IPS DF 6.9 (cell line): ENCODE measurements at regions not wholly inside any gene's neighbourhood (a gene's known extent, or its start where the extent isn't known, plus 50 kb on each side); places are given as distances from the start of the nearest gene placed in this dataset.
"Not testable (repeated sequence)": the region's sequence is repeated elsewhere in the genome, so short reads cannot be mapped to it uniquely, and the experiment has no call there.

ENCODE experiments used
- DNase-seq: peaks from one replicate; pipeline ENCODE4 v3.0.0-alpha.2; 2013; ENCODE audit warnings: low read depth, low spot score
- H3K27ac ChIP-seq: one replicate; pipeline ENCODE4 v1.5.1; 2013; ENCODE audit warnings: low read length, control low read depth
- H3K27me3 ChIP-seq: 2 replicates; pipeline ENCODE4 v1.6.1; 2013; ENCODE audit warnings: mild to moderate bottlenecking, low read length; ENCODE audit not compliant: control insufficient read depth, insufficient read depth
- H3K36me3 ChIP-seq: 2 replicates; pipeline ENCODE4 v1.6.1; 2013; ENCODE audit warnings: low read length; ENCODE audit not compliant: control insufficient read depth, insufficient read depth
- H3K4me1 ChIP-seq: 2 replicates; pipeline ENCODE4 v1.6.1; 2013; ENCODE audit warnings: low read length; ENCODE audit not compliant: control insufficient read depth, insufficient read depth
- H3K4me3 ChIP-seq: 2 replicates; pipeline ENCODE4 v1.5.1; 2013; ENCODE audit warnings: mild to moderate bottlenecking, low read length
- H3K9me3 ChIP-seq: 2 replicates; pipeline ENCODE4 v1.6.1; 2013; ENCODE audit warnings: low read length, inconsistent platforms; ENCODE audit not compliant: control insufficient read depth, insufficient read depth
- WGBS: extraction: QIAGEN DNeasy Blood & Tissue Kit; methylation state at CpG from one replicate; pipeline ENCODE4 v1.1.7; 2013; ENCODE audit warnings: mixed read lengths, missing lambda C conversion rate; ENCODE audit not compliant: insufficient read length, insufficient coverage; 5-methylcytosine and 5-hydroxymethylcytosine counted together

DNA sequence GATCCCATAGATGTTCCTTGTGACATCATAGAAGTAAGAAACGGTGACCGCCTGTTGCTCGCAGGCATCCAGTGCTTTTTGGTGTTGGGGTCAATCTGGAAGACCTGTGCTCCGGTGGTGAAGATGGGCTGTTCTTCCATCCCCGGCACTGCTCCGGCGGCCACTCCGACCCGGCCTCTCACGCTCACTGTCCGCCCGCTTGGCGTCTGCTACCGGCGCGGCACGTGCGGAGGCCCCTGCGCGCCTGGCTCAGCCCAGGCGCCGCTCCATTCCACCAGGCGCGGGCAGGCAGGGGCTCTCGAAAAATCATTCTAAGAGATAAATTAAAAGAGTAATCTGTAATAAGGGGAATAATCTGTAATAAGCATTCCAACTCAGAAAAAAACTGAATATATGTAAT, 934.5 kb downstream of the TMEM121 start:
- Histone ChIP-seq H3K4me1 (no peaks in the 10 kb centered on the region), H3K9me3 (no peaks in the 10 kb centered on the region; the same call in 1 of the 2 replicates), H3K27ac (no peak overlapping the region), H3K36me3 (no peaks in the 10 kb centered on the region), H3K27me3 (no peaks in the 10 kb centered on the region), H3K4me3 (no peak overlapping the region)
- no peak for DNase-seq
- no CpG with 5 or more reads among the region's 25 CpGs for WGBS

DNA sequence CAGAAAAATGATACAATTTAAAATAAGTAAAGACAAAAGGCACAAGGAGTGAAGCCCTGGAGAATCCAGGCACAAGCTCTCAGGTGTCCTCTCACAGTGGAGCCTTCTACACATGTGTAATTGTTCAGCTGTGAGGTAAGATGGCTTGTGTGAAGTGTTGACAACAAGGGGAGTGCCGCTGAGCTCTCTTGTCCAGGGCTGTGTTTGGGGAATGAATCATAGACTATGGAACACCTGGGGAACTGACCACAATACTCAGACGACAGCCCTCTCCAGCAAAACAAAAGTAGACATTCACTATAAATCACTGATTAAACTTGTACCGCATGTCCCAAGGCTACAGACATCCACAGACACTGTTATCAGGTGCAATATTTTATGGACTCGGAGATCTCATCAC, 940.1 kb downstream of the TMEM121 start:
- not testable (repeated sequence) for H3K27ac ChIP-seq, DNase-seq, H3K27me3 ChIP-seq, H3K36me3 ChIP-seq, H3K4me3 ChIP-seq, H3K9me3 ChIP-seq, H3K4me1 ChIP-seq
- no CpG with 5 or more reads among the region's 4 CpGs for WGBS

DNA sequence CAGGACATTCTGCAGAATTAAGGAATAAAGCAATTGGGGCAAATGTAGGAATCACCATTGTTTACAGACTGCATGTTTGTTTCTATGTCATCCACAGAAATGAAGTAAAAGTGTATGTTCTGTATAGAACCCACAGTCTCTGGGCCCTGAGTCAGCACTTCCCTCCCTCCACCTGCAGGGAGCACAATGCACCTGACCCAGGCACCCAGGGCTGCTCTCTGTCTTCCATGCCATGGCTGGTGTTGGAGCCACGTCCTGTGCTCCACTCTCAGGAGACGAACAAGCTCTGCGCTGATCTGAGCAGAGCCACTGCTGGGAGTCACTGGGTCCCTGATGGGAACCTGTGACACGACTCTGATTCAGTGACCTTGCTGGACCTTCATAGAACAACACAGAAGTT, 942.5 kb downstream of the TMEM121 start:
- not testable (repeated sequence) for H3K36me3 ChIP-seq, H3K4me3 ChIP-seq, H3K27ac ChIP-seq, H3K4me1 ChIP-seq, H3K27me3 ChIP-seq, H3K9me3 ChIP-seq, DNase-seq
- WGBS, result no CpG with 5 or more reads among the region's 4 CpGs

DNA sequence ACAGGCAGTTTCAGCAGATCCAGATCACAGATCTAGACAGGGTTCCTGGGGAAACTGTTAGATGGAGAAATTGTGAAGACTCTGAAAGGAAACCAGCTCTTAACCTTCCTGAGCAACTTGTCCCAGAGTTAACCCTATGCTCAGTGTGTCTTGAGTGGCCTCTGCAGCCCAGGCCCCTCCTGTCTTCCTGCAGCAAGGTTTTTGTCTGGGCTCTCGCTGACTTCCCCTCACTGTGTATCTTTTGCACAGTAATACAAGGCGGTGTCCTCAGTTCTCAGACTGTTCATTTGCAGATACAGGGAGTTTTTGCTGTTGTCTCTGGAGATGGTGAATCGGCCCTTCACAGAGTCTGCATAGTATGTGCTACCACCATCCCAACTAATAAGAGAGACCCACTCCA, 943.6 kb downstream of the TMEM121 start:
- H3K4me3 ChIP-seq, H3K27ac ChIP-seq, H3K27me3 ChIP-seq, H3K9me3 ChIP-seq, H3K36me3 ChIP-seq, DNase-seq, H3K4me1 ChIP-seq: not testable (repeated sequence)
- WGBS, result no CpG with 5 or more reads among the region's 3 CpGs

DNA sequence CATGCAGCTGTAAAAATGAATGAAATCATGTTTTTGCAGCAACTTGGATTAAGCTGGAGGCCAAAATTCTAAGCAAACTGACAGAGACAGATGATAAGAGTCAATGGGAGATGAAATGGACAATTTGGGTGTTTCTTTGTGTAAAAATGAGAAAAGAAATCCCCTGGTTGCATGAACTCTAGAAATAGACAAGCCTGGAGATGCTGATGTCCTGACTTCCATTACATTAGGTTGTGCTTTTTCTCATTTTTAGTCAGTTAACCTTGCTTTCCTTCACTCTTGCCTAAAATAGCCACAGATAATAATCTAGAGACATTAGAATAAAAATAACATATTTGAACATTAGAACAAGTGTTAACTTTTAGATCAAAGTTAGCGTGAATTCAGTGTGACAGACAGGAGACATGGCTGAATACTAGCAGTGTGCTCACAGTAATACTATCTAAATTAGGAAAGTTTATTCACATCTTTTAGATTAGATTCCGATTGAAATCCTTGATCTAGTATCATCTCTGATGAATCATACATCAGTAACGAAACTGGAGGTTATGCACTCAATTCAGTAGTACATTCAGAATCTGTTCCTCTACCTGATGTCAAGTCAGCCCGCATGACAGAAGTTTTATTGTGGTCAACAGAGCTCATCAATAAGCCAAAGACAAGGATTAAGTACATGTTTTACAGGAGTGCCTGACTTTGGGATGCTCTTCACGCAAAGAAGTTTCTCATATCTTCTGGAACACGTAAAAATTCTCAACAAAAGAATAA, 948.1 kb downstream of the TMEM121 start:
- not testable (repeated sequence) for H3K4me3 ChIP-seq, H3K9me3 ChIP-seq, H3K36me3 ChIP-seq, H3K4me1 ChIP-seq, H3K27ac ChIP-seq, DNase-seq, H3K27me3 ChIP-seq
- no CpG with 5 or more reads among the region's 6 CpGs for WGBS

DNA sequence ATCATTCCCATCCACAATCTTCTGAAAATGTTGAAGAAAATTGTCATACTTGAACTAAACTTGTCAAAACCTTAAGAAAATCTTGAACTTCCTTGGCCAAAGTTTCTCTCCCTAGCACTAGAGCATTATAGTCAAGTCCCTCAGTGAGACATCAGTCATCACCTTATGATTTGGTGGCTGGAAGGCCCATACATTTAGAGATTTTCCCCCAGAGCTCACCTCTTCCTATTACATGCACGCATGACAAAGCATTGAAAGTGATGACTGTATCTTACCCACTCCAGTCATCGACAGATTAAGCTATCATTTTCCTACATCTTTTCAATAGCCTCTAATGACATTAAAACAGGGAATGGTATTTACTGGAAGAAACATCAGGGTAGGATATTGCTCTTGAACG, 948.8 kb downstream of the TMEM121 start:
- H3K4me1 ChIP-seq, H3K36me3 ChIP-seq, H3K27me3 ChIP-seq, H3K9me3 ChIP-seq, H3K27ac ChIP-seq, DNase-seq, H3K4me3 ChIP-seq: not testable (repeated sequence)
- WGBS, result no CpG with 5 or more reads among the region's 3 CpGs

DNA sequence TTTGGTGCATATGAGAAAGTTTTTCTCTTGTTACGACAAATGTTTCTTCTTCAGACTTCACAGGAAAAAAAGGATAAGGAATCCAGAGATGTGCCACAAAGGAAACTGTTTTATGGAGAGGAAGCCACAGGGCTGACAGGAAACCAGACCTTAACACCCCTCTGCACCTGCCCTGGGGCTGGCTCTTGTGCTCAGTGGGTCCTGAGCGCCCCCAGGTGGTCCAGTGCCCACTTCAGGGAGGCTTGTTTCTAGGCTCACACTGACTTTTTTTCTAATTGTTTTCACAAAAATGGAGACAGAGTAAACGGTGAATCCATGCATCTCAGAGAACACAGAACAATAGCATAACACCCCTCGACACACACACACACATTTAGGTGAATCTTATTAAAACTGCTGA, 951.2 kb downstream of the TMEM121 start:
- H3K27ac ChIP-seq, H3K4me3 ChIP-seq, H3K9me3 ChIP-seq, DNase-seq, H3K36me3 ChIP-seq, H3K4me1 ChIP-seq, H3K27me3 ChIP-seq: not testable (repeated sequence)
- WGBS, result no CpG with 5 or more reads among the region's 4 CpGs

DNA sequence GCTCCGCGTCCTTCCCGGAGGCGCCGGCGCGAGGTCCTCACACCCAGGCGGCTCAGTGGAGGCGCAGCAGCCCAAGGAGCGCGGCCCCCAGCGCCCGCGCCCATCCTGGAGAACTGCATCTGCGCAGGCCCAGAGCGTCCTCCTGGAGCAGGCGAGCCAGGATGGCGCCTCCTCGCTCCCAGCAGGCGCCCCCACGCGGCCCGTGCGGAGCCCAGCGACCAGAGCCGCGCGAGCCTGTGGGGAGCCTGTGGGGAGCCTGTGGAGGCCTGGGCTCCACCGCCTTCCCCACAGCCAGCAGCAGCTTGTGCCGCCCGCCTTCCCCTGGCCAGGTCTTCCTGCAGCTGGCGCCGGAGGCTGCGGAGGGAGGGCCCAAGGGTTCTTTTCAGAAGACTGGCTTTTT, 953.9 kb downstream of the TMEM121 start:
- H3K4me3 ChIP-seq, H3K27ac ChIP-seq, H3K27me3 ChIP-seq, DNase-seq, H3K4me1 ChIP-seq, H3K36me3 ChIP-seq, H3K9me3 ChIP-seq: not testable (repeated sequence)
- WGBS, result no CpG with 5 or more reads among the region's 34 CpGs

DNA sequence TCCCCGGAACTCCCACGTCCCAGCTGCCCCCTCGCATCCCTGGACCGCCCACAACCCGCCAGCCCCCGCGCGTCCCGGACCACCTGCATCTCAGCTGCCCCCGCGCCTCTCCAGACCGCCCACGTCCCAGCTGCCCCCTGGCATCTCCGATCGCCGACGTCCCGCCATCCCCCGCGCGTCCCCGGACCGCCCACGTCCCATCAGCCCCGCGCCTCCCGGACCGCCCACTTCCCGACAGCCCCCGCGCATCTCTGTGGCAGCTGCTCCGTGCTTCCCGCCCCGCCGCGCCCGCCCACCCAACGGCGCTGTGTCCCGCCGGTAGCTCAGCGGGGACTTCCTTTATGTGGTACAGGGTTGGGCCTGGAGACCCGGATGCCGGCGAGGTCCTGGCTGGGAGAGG, 955.8 kb downstream of the TMEM121 start:
- not testable (repeated sequence) for H3K4me1 ChIP-seq

DNA sequence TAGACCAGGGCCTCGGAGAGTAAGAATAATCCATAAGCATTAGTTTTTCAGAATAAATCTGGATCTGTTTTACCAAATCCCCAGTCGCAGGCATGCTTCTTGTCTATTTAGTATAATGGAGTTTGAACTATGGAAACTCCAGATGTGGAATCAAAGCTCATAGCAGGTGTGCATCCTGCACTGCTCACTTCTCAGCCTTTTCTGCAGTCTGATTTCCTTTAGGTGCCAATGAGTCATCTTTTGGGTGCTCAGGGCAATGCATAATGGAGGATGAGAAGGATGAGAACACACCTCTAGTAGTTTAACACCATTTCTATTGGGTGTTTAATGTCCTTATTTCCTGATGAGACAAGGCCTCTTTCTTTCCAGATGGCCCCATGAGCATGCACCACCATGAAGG, 961.2 kb downstream of the TMEM121 start:
- H3K9me3 ChIP-seq, result peaks cover 16% of the 10 kb centered on the region
- H3K4me1 ChIP-seq, result no peaks in the 10 kb centered on the region
- no peak overlapping the region for H3K27ac ChIP-seq
- H3K4me3 ChIP-seq, result no peak overlapping the region
- no peaks in the 10 kb centered on the region for H3K27me3 ChIP-seq
- WGBS, result no CpG with 5 or more reads among the region's 2 CpGs
- no peak for DNase-seq
- H3K36me3 ChIP-seq, result no peaks in the 10 kb centered on the region

More for the DNA sequence above, 955.8 kb downstream of the TMEM121 start:
- not testable (repeated sequence) for H3K36me3 ChIP-seq, H3K9me3 ChIP-seq, DNase-seq, H3K27ac ChIP-seq, H3K4me3 ChIP-seq, H3K27me3 ChIP-seq
- WGBS, result no CpG with 5 or more reads among the region's 45 CpGs

DNA sequence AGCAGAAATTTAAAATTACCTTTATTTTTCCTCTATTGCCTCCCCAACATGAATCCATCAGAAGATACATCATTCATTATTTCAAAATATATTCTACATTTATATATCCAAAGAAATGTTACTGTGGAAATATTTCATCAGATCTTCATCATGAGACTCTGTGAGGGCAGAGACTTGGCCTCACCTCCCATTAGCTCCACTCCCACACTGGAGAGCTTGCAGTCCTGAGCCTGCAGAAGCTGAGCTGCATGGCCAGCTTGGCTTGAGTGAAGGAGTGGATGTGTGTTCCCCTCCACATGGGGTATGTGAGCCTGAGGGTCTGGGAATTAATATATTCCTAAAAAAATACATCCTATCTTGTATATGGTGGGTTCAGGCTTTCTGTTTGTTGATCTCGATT, 961.9 kb downstream of the TMEM121 start:
- peaks cover 17% of the 10 kb centered on the region for H3K9me3 ChIP-seq
- no peaks in the 10 kb centered on the region for H3K4me1 ChIP-seq
- no peaks in the 10 kb centered on the region for H3K36me3 ChIP-seq
- H3K27me3 ChIP-seq, result no peaks in the 10 kb centered on the region
- WGBS, result no CpG with 5 or more reads among the region's 1 CpG
- no peak overlapping the region for H3K4me3 ChIP-seq
- no peak for DNase-seq
- H3K27ac ChIP-seq, result no peak overlapping the region
